Vagina (tissue), 2 donors: ENCODE measurements at regions not wholly inside any gene's neighbourhood (a gene's known extent, or its start where the extent isn't known, plus 50 kb on each side); places are given as distances from the start of the nearest gene placed in this dataset.

Experiments
- DNase-seq, 2 donors: peaks; one replicate each; pipeline ENCODE4 v3.0.0-alpha.2; 2017; ENCODE audit errors: extremely low spot score in 2 of 2
- H3K27ac ChIP-seq: fragments of 200-600 bp; sonication (generic); one replicate; pipeline ENCODE4 v1.5.1; 2019
- H3K27me3 ChIP-seq: fragments of 200-600 bp; sonication (generic); one replicate; pipeline ENCODE4 v1.5.1; 2019
- H3K36me3 ChIP-seq, 2 donors: fragments of 200-600 bp; sonication (generic); one replicate each; pipeline ENCODE4 v1.5.1; 2017 to 2019
- H3K4me1 ChIP-seq: fragments of 200-600 bp; sonication (generic); one replicate; pipeline ENCODE4 v1.5.1; 2019
- H3K4me3 ChIP-seq, 2 donors: fragments of 200-600 bp; sonication (generic); 1 replicate in 1 of 2; 2 replicates in 1 of 2; pipeline ENCODE4 v1.5.1; 2016 to 2019
- H3K9me3 ChIP-seq: fragments of 200-600 bp; sonication (generic); one replicate; pipeline ENCODE4 v1.5.1; 2019
- CTCF ChIP-seq, 3 experiments: fragments of 450-650 bp in 2 of 3; fragments of 200-600 bp in 1 of 3; sonication (generic) in 1 of 3; IDR thresholded peaks; one replicate each; pipeline ENCODE4 v1.5.1; 2017 to 2019; ENCODE audit warnings: antibody characterized with exemption in 3 of 3, mild to moderate bottlenecking in 2 of 3, moderate library complexity in 2 of 3
- POLR2A ChIP-seq, 2 donors: fragments of 450-650 bp; IDR thresholded peaks; one replicate each; pipeline ENCODE4 v1.6.1; 2017; ENCODE audit warnings: antibody characterized with exemption in 2 of 2, mild to moderate bottlenecking in 2 of 2, moderate library complexity in 2 of 2
- POLR2AphosphoS5 ChIP-seq, 2 donors: sonication (generic); formaldehyde crosslinking; IDR thresholded peaks; one replicate each; pipeline ENCODE4 v1.9.0; 2017; ENCODE audit warnings: antibody characterized with exemption in 2 of 2, mild to moderate bottlenecking in 2 of 2, low read depth in 1 of 2; ENCODE audit not compliant: insufficient read depth in 1 of 2
- intact Hi-C: fragments of 100-400 bp; cut with DNase I; formaldehyde crosslinking; loops from one replicate; pipeline ENCODE4 v1.15.1; 2023

GRCh38 chr3:34957677-34958076 is 681.6 kb upstream of the ARPP21 start:
- H3K36me3 ChIP-seq, result no peaks in the 10 kb centered on the region
- intact Hi-C loops, result no loop called here
- no peak overlapping the region for H3K4me3 ChIP-seq
- no peak overlapping the region for H3K27ac ChIP-seq
- no peaks in the 10 kb centered on the region for H3K9me3 ChIP-seq
- no peaks in the 10 kb centered on the region for H3K4me1 ChIP-seq
- no peak for DNase-seq
- TF ChIP-seq CTCF (IDR thresholded peaks at IDR 0.05) (no peak), POLR2AphosphoS5 (IDR thresholded peaks at IDR 0.05; ENCODE audit: insufficient read depth in 1 of 2, low read depth in 1 of 2) (no peak), POLR2A (IDR thresholded peaks at IDR 0.05) (no peak)
- H3K27me3 ChIP-seq, result no peaks in the 10 kb centered on the region

GRCh38 chr3:34969513-34969912 is 669.8 kb upstream of the ARPP21 start:
- H3K36me3 ChIP-seq, result no peaks in the 10 kb centered on the region
- H3K27me3 ChIP-seq, result no peaks in the 10 kb centered on the region
- H3K4me1 ChIP-seq, result no peaks in the 10 kb centered on the region
- no peak for DNase-seq
- no peaks in the 10 kb centered on the region for H3K9me3 ChIP-seq
- H3K27ac ChIP-seq, result no peak overlapping the region
- TF ChIP-seq POLR2A (IDR thresholded peaks at IDR 0.05) (no peak), CTCF (IDR thresholded peaks at IDR 0.05) (no peak), POLR2AphosphoS5 (IDR thresholded peaks at IDR 0.05; ENCODE audit: insufficient read depth in 1 of 2, low read depth in 1 of 2) (no peak)
- intact Hi-C loops, result no loop called here
- no peak overlapping the region for H3K4me3 ChIP-seq

- Histone ChIP-seq H3K4me3 (no peak overlapping the region), H3K36me3 (no peaks in the 10 kb centered on the region), H3K27me3 (no peaks in the 10 kb centered on the region), H3K27ac (no peak overlapping the region), H3K4me1 (no peaks in the 10 kb centered on the region), H3K9me3 (no peaks in the 10 kb centered on the region)
- TF ChIP-seq POLR2A (IDR thresholded peaks at IDR 0.05) (no peak), CTCF (IDR thresholded peaks at IDR 0.05) (no peak), POLR2AphosphoS5 (IDR thresholded peaks at IDR 0.05; ENCODE audit: insufficient read depth in 1 of 2, low read depth in 1 of 2) (no peak)
- intact Hi-C loops, result no loop called here
- no peak for DNase-seq
Measured at GRCh38 chr3:34972481-34972880, 666.8 kb upstream of the ARPP21 start.

- intact Hi-C loops, result no loop called here
- H3K4me1 ChIP-seq, result no peaks in the 10 kb centered on the region
- no peak overlapping the region for H3K4me3 ChIP-seq
- H3K9me3 ChIP-seq, result no peaks in the 10 kb centered on the region
- no peaks in the 10 kb centered on the region for H3K36me3 ChIP-seq
- no peaks in the 10 kb centered on the region for H3K27me3 ChIP-seq
- H3K27ac ChIP-seq, result no peak overlapping the region
- no peak for DNase-seq
- no peak for TF ChIP-seq POLR2A (IDR thresholded peaks at IDR 0.05)
- no peak for TF ChIP-seq CTCF (IDR thresholded peaks at IDR 0.05)
- no peak for TF ChIP-seq POLR2AphosphoS5 (IDR thresholded peaks at IDR 0.05; ENCODE audit: insufficient read depth in 1 of 2, low read depth in 1 of 2)
Measured at GRCh38 chr3:34973586-34973985, 665.7 kb upstream of the ARPP21 start.

- no peaks in the 10 kb centered on the region for H3K27me3 ChIP-seq
- H3K27ac ChIP-seq, result no peak overlapping the region
- no peak overlapping the region for H3K4me3 ChIP-seq
- TF ChIP-seq POLR2A (IDR thresholded peaks at IDR 0.05) (no peak), POLR2AphosphoS5 (IDR thresholded peaks at IDR 0.05; ENCODE audit: insufficient read depth in 1 of 2, low read depth in 1 of 2) (no peak), CTCF (IDR thresholded peaks at IDR 0.05) (no peak)
- intact Hi-C loops, result no loop called here
- no peaks in the 10 kb centered on the region for H3K4me1 ChIP-seq
- no peak for DNase-seq
- no peaks in the 10 kb centered on the region for H3K9me3 ChIP-seq
- no peaks in the 10 kb centered on the region for H3K36me3 ChIP-seq
Measured at GRCh38 chr3:34983631-34984030, 655.7 kb upstream of the ARPP21 start.
